ENCODE measurements at regions not wholly inside any gene's neighbourhood (a gene's known extent, or its start where the extent isn't known, plus 50 kb on each side); places are given as distances from the start of the nearest gene placed in this dataset.

GRCh38 chr13:74770361-74770760 is 636.2 kb upstream of the KLF12 start:
- peak; percentile 4 for DNase-seq (ENCODE audit: low spot score)
- CTCF ChIA-PET, result interaction anchor here (0.6 kb wide), 1 partner anchor 43 kb away, joined by 4 read pairs; no protein-coding TSS in a partner anchor
- POLR2A ChIA-PET (ENCODE audit: low non-redundant PET), result no interaction called here
- TF ChIP-seq CTCF (conservative IDR thresholded peaks at IDR 0.05; ENCODE audit: low read depth), result no peak
- no peak overlapping the region for H3K27ac ChIP-seq

- ChIA-PET CTCF (no interaction called here), POLR2A (ENCODE audit: low non-redundant PET) (no interaction called here)
- H3K27ac ChIP-seq, result no peak overlapping the region
- no peak for DNase-seq (ENCODE audit: low spot score)
- no peak for TF ChIP-seq CTCF (conservative IDR thresholded peaks at IDR 0.05; ENCODE audit: low read depth)
Measured at GRCh38 chr13:74769333-74769732, 635.1 kb upstream of the KLF12 start.

- ChIA-PET POLR2A (ENCODE audit: low non-redundant PET) (no interaction called here), CTCF (no interaction called here)
- no peak overlapping the region for H3K27ac ChIP-seq
- no peak for TF ChIP-seq CTCF (conservative IDR thresholded peaks at IDR 0.05; ENCODE audit: low read depth)
- DNase-seq (ENCODE audit: low spot score), result no peak
Measured at GRCh38 chr13:74768521-74769085, 634.4 kb upstream of the KLF12 start.

GRCh38 chr13:74767050-74767449 is 632.8 kb upstream of the KLF12 start:
- ChIA-PET CTCF (no interaction called here), POLR2A (ENCODE audit: low non-redundant PET) (no interaction called here)
- DNase-seq (ENCODE audit: low spot score), result no peak

GRCh38 chr13:74765955-74766354 is 631.8 kb upstream of the KLF12 start:
- POLR2A ChIA-PET (ENCODE audit: low non-redundant PET), result interaction anchor here (0.7 kb wide), 1 partner anchor 28 kb away, joined by 4 read pairs; no protein-coding TSS in a partner anchor
- no peak overlapping the region for H3K27ac ChIP-seq
- CTCF ChIA-PET, result no interaction called here
- no peak for DNase-seq (ENCODE audit: low spot score)
- TF ChIP-seq CTCF (conservative IDR thresholded peaks at IDR 0.05; ENCODE audit: low read depth), result no peak

More at GRCh38 chr13:74767050-74767449, 632.8 kb upstream of the KLF12 start:
- TF ChIP-seq CTCF (conservative IDR thresholded peaks at IDR 0.05; ENCODE audit: low read depth), result no peak
- H3K27ac ChIP-seq, result no peak overlapping the region

GRCh38 chr13:74761801-74762757 is 627.9 kb upstream of the KLF12 start:
- H3K27ac ChIP-seq, result no peak overlapping the region
- no peak for TF ChIP-seq CTCF (conservative IDR thresholded peaks at IDR 0.05; ENCODE audit: low read depth)
- no peak for DNase-seq (ENCODE audit: low spot score)
- CTCF ChIA-PET, result interaction anchor here (0.6 to 0.7 kb wide), 3 partner anchors 336 to 802 kb away, joined by 3 to 7 read pairs (median 3); no protein-coding TSS in a partner anchor
- POLR2A ChIA-PET (ENCODE audit: low non-redundant PET), result no interaction called here
